ENCODE measurements at regions not wholly inside any gene's neighbourhood (a gene's known extent, or its start where the extent isn't known, plus 50 kb on each side); places are given as distances from the start of the nearest gene placed in this dataset.

- no peak for TF ChIP-seq POLR2A (IDR thresholded peaks at IDR 0.05; ENCODE audit: low read length)
- TF ChIP-seq GATA1 (IDR thresholded peaks at IDR 0.05; ENCODE audit: low read depth, low read length): no peak
Measured at GRCh38 chr3:34599595-34599994, 801.2 kb downstream of the PDCD6IP start.
